ENCODE measurements at regions not wholly inside any gene's neighbourhood (a gene's known extent, or its start where the extent isn't known, plus 50 kb on each side); places are given as distances from the start of the nearest gene placed in this dataset.

DNA sequence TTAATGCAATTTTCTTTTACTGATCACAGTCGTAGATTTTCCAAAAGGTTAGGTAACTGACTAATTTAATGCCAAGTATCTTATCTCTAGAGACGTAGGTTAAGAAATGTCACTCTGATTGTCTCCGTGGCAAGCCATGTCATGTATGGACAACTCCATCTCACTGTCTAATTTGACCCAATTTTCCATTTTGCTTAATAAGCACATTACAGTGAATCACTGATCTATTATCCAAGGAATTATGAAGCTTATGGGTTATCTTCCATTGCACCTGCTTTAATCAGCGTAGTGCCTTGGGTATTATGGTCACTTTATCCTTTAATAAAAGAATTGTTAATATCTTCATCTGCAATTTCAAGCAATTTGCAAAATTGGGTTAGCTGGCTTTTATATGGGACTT is 557.4 kb upstream of the ROBO2 start:
- no peak overlapping the region for H3K27ac Mint-ChIP-seq
- DNase-seq: no peak
- ATAC-seq (replicated peaks): no peak
- peaks cover 2 to 9% of the 10 kb centered on the region in 2 donors for H3K9me3 Mint-ChIP-seq
- H3K4me3 Mint-ChIP-seq: no peak overlapping the region
- no peaks in the 10 kb centered on the region for H3K27me3 Mint-ChIP-seq
- H3K4me1 Mint-ChIP-seq (ENCODE audit: low read depth in 2 of 2): no peaks in the 10 kb centered on the region
- H3K36me3 Mint-ChIP-seq (ENCODE audit: insufficient read depth): no peaks in the 10 kb centered on the region

- H3K27me3 Mint-ChIP-seq: no peaks in the 10 kb centered on the region
- H3K36me3 Mint-ChIP-seq (ENCODE audit: insufficient read depth): no peaks in the 10 kb centered on the region
- no peak overlapping the region for H3K4me3 Mint-ChIP-seq
- H3K27ac Mint-ChIP-seq: no peak overlapping the region
- DNase-seq: no peak
- no peak for ATAC-seq (replicated peaks)
- H3K4me1 Mint-ChIP-seq (ENCODE audit: low read depth in 2 of 2): no peaks in the 10 kb centered on the region
- H3K9me3 Mint-ChIP-seq: peaks cover 0 to 4% of the 10 kb centered on the region in 2 donors
These were observed 552.5 kb upstream of the ROBO2 start for GRCh38 chr3:76487446-76487845.

DNA sequence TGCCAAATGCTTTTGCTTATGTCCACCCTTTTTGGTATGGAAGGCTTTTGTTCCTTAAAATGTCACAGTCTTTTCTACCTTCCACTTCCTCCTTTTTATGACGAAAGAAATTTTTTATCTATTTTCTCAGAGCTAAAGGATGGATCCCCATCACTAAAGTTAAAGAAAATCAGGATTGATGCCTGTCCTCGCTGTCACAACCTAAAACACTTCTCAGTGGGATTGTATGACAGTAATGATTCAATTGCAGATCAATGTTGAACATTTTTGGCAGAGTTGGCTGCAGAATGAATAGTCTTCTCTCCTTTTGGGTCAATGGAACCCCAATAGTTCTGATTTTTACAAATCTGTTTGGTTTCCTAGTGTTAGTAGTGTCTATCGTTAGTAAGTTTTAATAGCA is 549.8 kb upstream of the ROBO2 start:
- H3K4me1 Mint-ChIP-seq (ENCODE audit: low read depth in 2 of 2): no peaks in the 10 kb centered on the region
- H3K9me3 Mint-ChIP-seq: peaks cover 7% of the 10 kb centered on the region in 2 donors
- ATAC-seq (replicated peaks) (no peak), DNase-seq (no peak)
- no peak overlapping the region for H3K4me3 Mint-ChIP-seq
- H3K27ac Mint-ChIP-seq: no peak overlapping the region
- no peaks in the 10 kb centered on the region for H3K27me3 Mint-ChIP-seq
- H3K36me3 Mint-ChIP-seq (ENCODE audit: insufficient read depth): no peaks in the 10 kb centered on the region

DNA sequence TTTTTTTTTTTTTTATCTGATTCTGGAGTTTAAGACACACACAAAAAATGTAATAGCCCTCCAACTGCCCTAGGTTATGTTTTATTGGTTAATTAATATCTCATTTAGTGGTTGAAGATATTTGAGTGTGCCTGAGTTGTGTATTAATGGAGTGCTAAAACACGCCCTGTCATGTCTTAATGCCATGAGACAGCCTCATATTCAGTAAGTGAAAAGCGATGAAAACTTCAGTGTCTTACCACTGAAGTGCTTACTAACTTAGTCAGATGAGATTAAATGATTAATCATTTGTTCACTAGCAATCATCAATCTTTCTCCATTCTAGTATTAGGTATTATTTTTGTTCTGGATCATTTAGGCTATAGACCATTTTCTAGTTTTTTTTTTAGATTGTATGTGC is 544.7 kb upstream of the ROBO2 start:
- no peak for ATAC-seq (replicated peaks)
- H3K27ac Mint-ChIP-seq: no peak overlapping the region
- H3K4me3 Mint-ChIP-seq: no peak overlapping the region
- H3K36me3 Mint-ChIP-seq (ENCODE audit: insufficient read depth): no peaks in the 10 kb centered on the region
- H3K27me3 Mint-ChIP-seq: no peaks in the 10 kb centered on the region
- no peak for DNase-seq
- peaks cover 10 to 26% of the 10 kb centered on the region in 2 donors for H3K9me3 Mint-ChIP-seq
- no peaks in the 10 kb centered on the region for H3K4me1 Mint-ChIP-seq (ENCODE audit: low read depth in 2 of 2)

DNA sequence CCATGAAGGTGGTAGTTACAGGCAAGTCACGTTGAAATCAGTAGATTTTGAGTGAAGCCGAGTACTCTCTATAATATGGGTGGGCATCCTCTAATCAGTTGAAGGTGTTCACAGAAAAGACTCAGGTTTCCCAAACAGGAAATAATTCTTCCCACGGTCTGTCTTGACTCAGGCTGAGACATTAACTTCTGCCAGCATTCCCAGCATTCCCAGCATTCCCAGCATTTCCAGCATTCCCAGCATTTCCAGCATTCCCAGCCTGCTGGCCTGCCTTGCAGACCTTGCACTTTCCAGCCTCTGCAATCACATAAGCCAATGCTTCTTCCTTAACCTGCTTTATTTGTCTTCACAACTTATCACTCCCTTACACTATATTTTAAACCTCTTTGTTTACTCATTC is 542.3 kb upstream of the ROBO2 start:
- H3K4me1 Mint-ChIP-seq (ENCODE audit: low read depth in 2 of 2): no peaks in the 10 kb centered on the region
- DNase-seq: no peak
- H3K27me3 Mint-ChIP-seq: no peaks in the 10 kb centered on the region
- no peak for ATAC-seq (replicated peaks)
- H3K27ac Mint-ChIP-seq: no peak overlapping the region
- H3K4me3 Mint-ChIP-seq: no peak overlapping the region
- no peaks in the 10 kb centered on the region for H3K36me3 Mint-ChIP-seq (ENCODE audit: insufficient read depth)
- H3K9me3 Mint-ChIP-seq: peaks cover 9 to 26% of the 10 kb centered on the region in 2 donors

- DNase-seq: no peak
- H3K9me3 Mint-ChIP-seq: peaks cover 5 to 20% of the 10 kb centered on the region in 2 donors
- no peak overlapping the region for H3K4me3 Mint-ChIP-seq
- no peaks in the 10 kb centered on the region for H3K27me3 Mint-ChIP-seq
- H3K4me1 Mint-ChIP-seq (ENCODE audit: low read depth in 2 of 2): no peaks in the 10 kb centered on the region
- H3K36me3 Mint-ChIP-seq (ENCODE audit: insufficient read depth): no peaks in the 10 kb centered on the region
- ATAC-seq (replicated peaks): no peak
- H3K27ac Mint-ChIP-seq: no peak overlapping the region
These were observed 539.1 kb upstream of the ROBO2 start for GRCh38 chr3:76500746-76501275.

DNA sequence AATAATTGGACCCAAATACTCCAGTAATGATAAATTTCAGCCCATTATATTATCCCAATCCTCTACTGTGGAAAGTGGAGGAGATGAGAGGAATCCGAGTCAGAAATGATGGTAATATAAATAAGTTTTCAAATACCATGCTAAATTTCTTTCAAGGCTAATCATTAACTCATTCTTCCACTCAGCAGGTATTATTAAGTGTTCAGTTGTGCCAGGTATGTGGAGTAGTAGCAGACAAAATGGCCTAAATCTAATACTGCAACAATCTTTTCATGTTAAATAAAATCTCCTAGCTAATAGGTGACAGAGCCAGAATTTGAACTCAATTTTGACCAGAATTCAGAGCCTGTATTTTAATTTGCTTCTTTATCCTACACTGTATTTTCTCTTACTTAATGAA is 538.6 kb upstream of the ROBO2 start:
- peaks cover 5 to 22% of the 10 kb centered on the region in 2 donors for H3K9me3 Mint-ChIP-seq
- no peak for ATAC-seq (replicated peaks)

DNA sequence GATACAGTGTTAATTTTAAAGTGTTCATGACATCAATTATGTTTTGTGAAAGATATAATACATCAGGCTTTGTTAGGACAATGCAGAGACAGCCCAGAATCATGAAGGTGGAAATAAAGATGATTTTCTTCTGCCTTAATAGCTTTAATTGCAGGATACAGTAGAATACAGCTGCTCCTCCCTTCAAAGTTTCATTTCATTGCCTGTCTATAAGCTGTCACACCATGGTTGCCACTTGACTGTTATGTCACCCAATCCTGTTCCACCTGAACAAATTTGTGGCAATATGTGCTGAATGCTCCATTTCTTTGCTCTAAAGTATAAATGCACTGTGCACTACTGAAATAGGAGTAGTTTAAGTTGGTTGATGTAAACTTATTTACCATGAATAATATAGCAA is 537.8 kb upstream of the ROBO2 start:
- no peak overlapping the region for H3K27ac Mint-ChIP-seq
- no peak overlapping the region for H3K4me3 Mint-ChIP-seq
- H3K4me1 Mint-ChIP-seq (ENCODE audit: low read depth in 2 of 2): no peaks in the 10 kb centered on the region
- peaks cover 4 to 18% of the 10 kb centered on the region in 2 donors for H3K9me3 Mint-ChIP-seq
- H3K27me3 Mint-ChIP-seq: no peaks in the 10 kb centered on the region
- DNase-seq (no peak), ATAC-seq (replicated peaks) (no peak)
- no peaks in the 10 kb centered on the region for H3K36me3 Mint-ChIP-seq (ENCODE audit: insufficient read depth)

More for the DNA sequence above, 538.6 kb upstream of the ROBO2 start:
- no peak for DNase-seq
- H3K4me3 Mint-ChIP-seq: no peak overlapping the region
- no peaks in the 10 kb centered on the region for H3K27me3 Mint-ChIP-seq
- H3K4me1 Mint-ChIP-seq (ENCODE audit: low read depth in 2 of 2): no peaks in the 10 kb centered on the region
- H3K36me3 Mint-ChIP-seq (ENCODE audit: insufficient read depth): no peaks in the 10 kb centered on the region
- H3K27ac Mint-ChIP-seq: no peak overlapping the region

DNA sequence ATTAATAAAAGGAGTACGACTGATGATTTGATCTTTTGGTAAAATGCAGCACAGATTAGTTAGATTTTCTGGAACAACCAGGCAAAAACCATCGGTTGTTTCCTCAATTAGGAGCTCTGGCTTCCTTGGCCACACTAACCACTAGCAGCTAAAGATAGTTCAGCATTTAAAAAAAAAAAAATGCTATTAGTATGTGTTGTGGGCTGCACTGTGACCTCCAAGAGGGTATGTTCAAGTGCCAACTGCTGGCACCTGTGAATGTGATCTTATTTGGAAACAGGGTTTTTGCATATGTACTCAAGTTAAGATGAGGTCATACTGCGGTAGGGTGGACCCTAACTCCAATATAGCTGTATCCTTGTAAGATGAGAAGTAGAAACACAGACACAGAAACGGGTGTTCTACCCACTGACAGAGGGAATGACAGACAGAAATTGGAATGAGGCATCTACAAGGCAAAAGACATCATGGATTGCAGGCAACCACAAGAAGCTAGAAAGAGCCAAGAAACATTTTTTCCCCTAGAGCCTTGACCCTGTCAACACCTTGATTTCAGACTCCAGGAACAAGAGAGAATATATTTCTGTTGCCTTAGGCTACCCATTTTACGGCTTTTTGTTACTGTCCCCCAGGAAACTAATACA is 534.6 kb upstream of the ROBO2 start:
- DNase-seq: no peak
- ATAC-seq (replicated peaks): no peak

DNA sequence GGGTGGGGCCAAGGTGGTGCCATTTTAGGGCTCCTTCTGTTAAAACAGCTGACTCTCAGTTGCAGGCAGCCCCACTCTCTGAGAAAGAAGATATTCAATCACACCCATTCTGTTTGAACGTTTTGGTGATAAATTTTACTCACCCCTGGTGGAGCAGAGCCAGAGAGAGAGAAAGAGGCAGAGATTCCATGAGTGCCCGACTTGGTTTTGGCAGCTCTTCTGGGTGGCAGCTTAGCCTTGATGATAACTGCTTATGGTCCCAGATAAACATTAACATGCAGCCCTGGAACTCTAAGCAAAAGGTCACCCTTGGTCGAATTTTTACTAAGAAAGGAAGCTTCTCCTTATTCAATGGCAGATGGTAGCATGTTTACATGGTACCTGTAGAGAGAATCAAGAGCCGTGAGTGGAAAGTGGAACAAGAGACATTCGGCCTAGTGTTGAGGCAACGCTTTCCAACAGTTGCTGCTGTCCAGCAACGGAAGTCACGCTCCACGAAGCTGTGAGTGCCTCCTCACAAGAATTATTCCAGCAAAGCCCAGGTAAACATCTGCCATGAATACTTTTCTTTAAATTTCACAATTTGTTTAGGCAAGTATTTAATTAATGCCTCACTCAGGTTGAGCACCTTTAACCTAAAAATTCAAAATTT is 530.6 kb upstream of the ROBO2 start:
- no peak overlapping the region for H3K27ac Mint-ChIP-seq
- H3K9me3 Mint-ChIP-seq: peaks cover 7 to 12% of the 10 kb centered on the region in 2 donors
- no peak overlapping the region for H3K4me3 Mint-ChIP-seq
- no peak for ATAC-seq (replicated peaks)
- no peak for DNase-seq
- no peaks in the 10 kb centered on the region for H3K36me3 Mint-ChIP-seq (ENCODE audit: insufficient read depth)
- H3K4me1 Mint-ChIP-seq (ENCODE audit: low read depth in 2 of 2): no peaks in the 10 kb centered on the region
- no peaks in the 10 kb centered on the region for H3K27me3 Mint-ChIP-seq

More for the DNA sequence above, 534.6 kb upstream of the ROBO2 start:
- Mint-ChIP-seq H3K36me3 (ENCODE audit: insufficient read depth) (no peaks in the 10 kb centered on the region), H3K9me3 (peaks cover 2 to 7% of the 10 kb centered on the region in 2 donors), H3K4me3 (no peak overlapping the region), H3K27me3 (no peaks in the 10 kb centered on the region), H3K27ac (no peak overlapping the region), H3K4me1 (ENCODE audit: low read depth in 2 of 2) (no peaks in the 10 kb centered on the region)

DNA sequence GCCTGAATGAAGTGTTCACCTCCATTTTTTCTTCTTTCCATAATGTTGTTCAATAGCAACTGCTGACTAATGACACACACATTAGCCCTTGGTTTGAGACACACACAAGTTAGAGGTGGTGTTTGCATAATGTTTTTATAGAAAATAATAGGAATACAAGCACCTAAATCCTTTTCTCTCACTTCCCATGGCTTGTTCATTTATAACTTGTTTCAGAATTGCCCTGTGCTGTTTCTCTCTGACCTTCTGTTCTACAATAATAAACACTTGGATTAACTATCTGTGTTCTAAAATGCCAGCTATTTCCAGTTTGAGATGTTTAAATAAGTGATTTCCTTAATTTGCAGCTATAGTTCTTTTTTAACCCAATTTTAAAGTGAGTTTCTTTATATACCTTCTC is 525.1 kb upstream of the ROBO2 start:
- Mint-ChIP-seq H3K4me3 (no peak overlapping the region), H3K36me3 (ENCODE audit: insufficient read depth) (no peaks in the 10 kb centered on the region), H3K27ac (no peak overlapping the region), H3K4me1 (ENCODE audit: low read depth in 2 of 2) (no peaks in the 10 kb centered on the region), H3K9me3 (peaks cover 6 to 10% of the 10 kb centered on the region in 2 donors), H3K27me3 (no peaks in the 10 kb centered on the region)
- DNase-seq: no peak
- ATAC-seq (replicated peaks): no peak

- no peak for ATAC-seq (replicated peaks)
- Mint-ChIP-seq H3K27ac (no peak overlapping the region), H3K9me3 (peaks cover 6 to 15% of the 10 kb centered on the region in 2 donors), H3K4me3 (no peak overlapping the region), H3K27me3 (no peaks in the 10 kb centered on the region), H3K36me3 (ENCODE audit: insufficient read depth) (no peaks in the 10 kb centered on the region), H3K4me1 (ENCODE audit: low read depth in 2 of 2) (no peaks in the 10 kb centered on the region)
- no peak for DNase-seq
These were observed 516.6 kb upstream of the ROBO2 start for GRCh38 chr3:76523337-76523736.

- DNase-seq (no peak), ATAC-seq (replicated peaks) (no peak)
- no peak overlapping the region for H3K27ac Mint-ChIP-seq
- H3K27me3 Mint-ChIP-seq: no peaks in the 10 kb centered on the region
- no peak overlapping the region for H3K4me3 Mint-ChIP-seq
- H3K9me3 Mint-ChIP-seq: peaks cover 15 to 36% of the 10 kb centered on the region in 2 donors
- H3K4me1 Mint-ChIP-seq (ENCODE audit: low read depth in 2 of 2): no peaks in the 10 kb centered on the region
- no peaks in the 10 kb centered on the region for H3K36me3 Mint-ChIP-seq (ENCODE audit: insufficient read depth)
These were observed 514.2 kb upstream of the ROBO2 start for GRCh38 chr3:76525726-76526125.

- Mint-ChIP-seq H3K27ac (no peak overlapping the region), H3K36me3 (ENCODE audit: insufficient read depth) (no peaks in the 10 kb centered on the region), H3K4me3 (no peak overlapping the region), H3K9me3 (peaks cover 17 to 34% of the 10 kb centered on the region in 2 donors), H3K27me3 (no peaks in the 10 kb centered on the region), H3K4me1 (ENCODE audit: low read depth in 2 of 2) (no peaks in the 10 kb centered on the region)
- DNase-seq: no peak
- no peak for ATAC-seq (replicated peaks)
These were observed 512.1 kb upstream of the ROBO2 start for GRCh38 chr3:76527773-76528172.
